ENCODE measurements at regions not wholly inside any gene's neighbourhood (a gene's known extent, or its start where the extent isn't known, plus 50 kb on each side); places are given as distances from the start of the nearest gene placed in this dataset.

DNA sequence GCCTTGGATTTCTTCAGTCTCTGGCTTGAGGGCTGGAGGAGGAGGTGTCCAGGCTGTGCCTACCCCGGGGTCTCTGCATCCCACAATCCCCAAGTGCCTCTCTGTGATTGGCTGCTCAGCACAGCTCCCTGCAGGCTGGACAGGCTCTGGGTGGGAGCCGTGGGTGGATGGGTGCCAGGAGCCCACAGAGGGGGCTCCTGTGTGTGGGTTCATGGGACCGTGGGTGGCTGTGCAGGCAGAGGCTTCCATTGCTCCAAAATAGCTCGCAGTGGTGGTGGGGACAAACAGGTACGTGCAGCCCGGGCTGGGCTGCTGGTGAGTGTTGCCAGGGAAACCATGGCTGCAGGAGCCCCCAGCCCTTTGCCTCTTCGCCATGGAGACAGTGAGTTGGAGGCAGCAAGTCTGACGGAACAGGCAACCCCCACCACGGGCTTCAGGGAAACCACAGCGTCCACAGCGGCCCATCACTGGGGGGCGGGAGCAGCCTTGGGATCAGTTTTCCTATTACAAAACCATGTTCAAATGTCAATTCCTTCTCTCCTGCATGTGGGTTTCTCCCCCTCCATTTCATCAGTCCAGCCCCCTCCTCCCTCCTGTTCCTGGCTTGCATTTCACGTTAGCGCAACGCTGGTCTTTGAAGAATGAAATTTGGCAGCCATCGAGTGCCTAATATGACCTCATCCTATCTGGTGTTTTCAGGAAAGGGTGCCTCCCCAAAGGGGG, 155.2 kb downstream of the TRIM29 start:
- DNase-seq (ENCODE audit: low read depth): no peak

DNA sequence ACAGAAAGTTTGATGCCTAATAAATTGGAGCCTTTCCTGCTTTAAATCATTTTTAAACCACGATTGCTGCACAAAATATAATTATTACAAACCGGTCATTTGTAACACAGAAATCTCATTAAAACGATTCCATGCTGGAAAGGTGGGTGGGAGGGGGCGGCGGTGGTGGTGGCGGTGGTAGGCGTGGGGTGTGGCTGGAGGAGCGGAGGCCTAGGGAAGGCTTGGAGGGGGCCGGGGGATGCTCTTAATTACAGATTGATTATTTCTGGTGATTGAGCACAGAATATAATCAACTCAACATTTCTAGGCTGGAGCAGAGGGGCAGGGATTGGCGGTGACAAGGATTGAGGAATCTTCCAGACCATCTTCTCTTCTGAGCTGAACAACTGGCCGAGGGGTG, 157.5 kb downstream of the TRIM29 start:
- no peak for DNase-seq (ENCODE audit: low read depth)

DNA sequence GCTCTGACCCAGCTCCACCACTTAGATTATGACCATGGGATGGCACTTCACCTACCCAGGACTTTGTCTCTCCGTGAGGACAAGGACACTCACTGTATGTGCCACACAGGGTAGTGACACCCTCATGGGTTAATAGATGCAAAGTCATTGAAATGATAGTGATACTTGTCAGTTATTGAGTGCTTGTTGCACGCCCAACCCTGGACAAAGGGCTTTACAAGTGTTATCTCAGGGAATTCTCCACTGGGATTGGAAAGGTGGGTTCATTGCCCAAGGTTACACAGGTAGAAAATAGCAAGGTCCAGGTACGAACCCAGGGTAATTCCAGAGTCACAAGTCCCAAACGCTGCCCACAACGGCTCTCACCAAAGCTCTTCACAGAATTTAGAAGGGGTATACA, 158.2 kb downstream of the TRIM29 start:
- DNase-seq (ENCODE audit: low read depth): no peak

DNA sequence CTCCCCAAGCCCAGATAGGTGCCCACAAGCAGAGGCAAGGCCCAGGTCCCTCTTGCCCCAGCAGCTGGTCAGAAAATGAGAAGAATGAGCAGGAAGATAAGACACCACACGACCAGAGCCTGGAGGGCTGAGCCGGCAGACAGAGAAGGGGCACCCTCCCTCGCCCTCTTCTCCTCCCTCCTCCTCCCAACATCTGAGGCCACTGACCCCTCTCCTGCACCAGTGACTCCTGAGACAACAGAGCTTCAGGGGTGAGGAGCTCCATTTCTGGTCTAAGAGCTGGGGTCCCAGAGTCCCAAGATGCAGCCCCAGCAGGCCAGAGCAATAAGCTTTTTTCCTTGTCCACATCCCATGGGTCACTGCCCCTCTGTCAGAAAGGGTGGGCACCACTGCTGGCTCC, 159.2 kb downstream of the TRIM29 start:
- no peak for DNase-seq (ENCODE audit: low read depth)

DNA sequence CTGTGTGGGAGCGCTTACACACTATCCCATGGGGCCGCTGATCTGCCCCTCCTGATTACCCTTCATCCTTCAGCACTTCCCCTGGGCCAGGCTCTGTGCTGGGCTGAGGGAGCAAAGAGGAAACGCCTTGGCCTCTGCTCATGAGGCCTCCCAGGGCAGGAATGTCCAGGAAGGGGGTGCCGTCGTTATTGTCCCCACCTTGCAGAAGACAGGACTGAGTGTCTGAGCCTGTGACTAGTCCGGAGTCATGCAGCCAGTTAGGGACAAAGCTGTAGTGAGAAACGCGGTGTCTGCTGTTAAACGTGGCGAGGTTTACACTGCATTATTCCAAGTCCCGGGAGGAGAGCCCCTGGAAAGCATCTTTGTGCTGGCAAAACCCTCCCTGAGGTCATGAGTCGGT, 160.0 kb downstream of the TRIM29 start:
- no peak for DNase-seq (ENCODE audit: low read depth)

DNA sequence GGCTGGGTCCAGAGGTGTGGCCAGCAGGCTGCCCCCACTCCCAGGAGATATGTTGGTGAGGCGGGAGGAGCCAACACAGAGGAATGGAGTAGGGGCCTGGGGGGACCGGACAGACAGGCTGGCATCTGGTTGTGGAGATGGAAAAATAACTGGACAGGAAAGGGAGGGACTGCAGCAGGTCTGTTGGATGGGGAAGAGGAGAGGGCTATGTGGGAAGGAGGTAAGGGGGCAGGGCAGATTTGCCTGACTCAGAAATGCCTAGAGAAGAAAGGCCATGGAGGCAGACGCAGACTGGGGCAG, 160.4 kb downstream of the TRIM29 start:
- no peak for DNase-seq (ENCODE audit: low read depth)

DNA sequence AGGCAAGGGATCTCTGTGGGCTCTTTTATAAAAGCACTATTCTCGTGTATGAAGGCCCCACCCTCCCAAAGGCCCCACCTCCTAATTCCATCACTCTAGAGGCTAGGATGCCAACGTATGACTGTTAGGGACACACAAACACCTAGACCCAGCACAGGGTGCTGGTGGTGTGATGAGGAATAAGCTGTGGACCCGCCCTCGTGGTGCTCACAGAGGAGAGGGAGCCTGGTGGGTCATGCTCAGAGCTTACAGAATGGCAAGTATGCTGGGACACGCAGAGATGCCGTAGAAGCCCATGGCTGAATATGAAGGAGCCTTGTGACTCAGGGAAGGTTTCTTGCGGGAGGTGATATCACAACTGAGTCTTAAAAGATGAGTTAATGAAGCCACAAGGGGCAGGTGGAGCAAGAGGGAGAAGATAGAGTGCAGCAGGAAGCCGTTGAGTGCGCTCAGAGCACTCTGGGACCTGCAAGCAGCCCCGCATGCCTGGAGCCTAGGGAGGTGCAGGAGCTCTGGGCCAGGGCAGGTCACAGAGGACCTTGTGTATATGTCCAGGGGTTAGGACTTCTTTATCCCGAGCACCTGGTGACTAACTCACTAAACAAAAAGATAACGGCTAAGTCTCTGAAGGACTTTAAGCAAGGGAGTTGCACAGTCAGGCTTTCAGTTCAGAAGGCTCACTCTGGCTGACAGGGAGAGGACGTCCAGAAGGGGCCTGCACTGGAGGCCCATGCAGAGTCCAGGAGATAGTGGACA, 160.9 kb downstream of the TRIM29 start:
- DNase-seq (ENCODE audit: low read depth): no peak

DNA sequence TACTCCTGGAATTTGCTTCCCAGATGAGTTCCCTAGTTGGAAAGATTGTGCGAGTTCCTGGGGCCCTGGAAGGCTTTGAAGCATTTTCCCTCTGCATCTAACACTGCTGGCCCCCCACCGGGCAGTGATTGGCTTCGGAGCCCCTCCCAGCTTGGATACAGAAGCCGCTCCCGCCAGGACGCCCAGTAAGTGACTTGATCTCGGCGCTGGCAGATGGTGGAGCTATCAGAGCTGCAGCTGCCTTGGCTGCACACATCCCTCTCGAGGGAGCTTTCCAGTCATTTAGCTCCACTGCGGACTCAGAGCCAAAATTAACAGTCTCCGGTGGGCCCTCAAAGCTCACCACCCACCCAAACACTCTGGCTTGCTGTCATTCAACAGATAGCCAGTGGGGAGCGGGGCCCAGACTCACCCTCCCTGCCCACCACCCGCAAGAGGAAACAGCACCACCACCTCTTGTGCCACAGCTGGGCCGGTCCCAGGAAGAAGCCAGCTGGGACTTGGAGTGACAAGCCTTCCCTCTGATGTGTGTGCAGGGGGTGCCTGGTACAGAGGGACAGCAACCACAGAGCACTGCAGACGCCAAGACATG, 162.3 kb downstream of the TRIM29 start:
- no peak for DNase-seq (ENCODE audit: low read depth)

DNA sequence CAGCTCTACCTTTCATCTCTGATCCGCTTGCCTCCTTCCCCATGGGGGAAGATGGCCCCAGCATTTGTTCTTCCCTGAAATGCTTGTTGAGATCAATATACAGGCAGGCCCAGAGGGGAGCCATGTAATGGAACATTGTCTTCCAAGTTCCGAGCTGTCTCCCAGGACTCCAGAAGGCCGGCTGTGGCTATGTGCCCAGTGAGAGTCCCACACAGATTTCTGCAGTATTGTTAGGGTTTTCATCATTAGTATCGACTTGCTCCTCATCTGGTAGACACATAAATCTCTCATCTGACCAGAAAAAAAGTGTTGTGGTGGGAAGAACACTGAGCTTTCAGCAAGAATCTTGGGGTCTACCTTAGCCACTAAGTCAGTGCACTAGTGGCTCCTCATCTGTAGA, 163.4 kb downstream of the TRIM29 start:
- no peak for DNase-seq (ENCODE audit: low read depth)

DNA sequence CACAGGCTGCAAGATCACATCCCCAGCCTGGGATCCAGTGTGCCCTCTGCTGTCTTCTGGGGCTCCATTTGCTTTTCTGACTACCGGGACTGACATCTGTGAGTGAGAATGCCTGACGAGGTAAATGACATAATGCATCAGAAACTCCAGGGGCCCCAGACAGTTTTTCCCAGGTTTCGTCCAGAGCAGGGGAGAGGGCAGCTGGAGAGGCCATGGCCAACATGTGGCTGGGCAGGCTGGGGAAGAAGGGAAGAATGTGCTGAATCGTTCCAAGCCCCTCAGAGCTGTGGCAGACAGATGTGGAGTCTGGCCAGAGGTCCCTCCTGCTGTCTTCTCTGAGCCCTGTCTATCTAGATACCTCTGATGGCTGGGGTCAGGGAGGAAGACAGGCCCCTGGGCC, 163.9 kb downstream of the TRIM29 start:
- DNase-seq (ENCODE audit: low read depth): no peak

DNA sequence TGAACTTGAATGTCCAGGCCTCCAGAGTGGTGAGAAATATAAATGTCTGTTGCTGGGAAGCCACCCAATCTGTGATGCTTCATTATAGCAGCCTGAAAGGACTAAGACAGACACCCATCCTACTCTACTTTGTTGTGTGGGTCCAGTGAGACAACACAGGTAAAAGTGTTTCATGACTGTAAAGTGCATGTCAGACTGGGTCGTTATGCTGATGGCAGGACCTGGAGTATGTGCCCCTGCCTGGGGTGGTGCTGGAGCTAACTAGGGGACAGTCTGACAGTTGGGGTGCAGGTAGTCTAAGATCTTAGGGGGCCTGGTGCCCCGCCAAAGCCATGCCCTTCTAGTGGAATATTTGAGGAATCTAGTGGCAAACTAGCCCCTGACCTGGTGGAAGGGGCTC, 165.6 kb downstream of the TRIM29 start:
- no peak for DNase-seq (ENCODE audit: low read depth)

DNA sequence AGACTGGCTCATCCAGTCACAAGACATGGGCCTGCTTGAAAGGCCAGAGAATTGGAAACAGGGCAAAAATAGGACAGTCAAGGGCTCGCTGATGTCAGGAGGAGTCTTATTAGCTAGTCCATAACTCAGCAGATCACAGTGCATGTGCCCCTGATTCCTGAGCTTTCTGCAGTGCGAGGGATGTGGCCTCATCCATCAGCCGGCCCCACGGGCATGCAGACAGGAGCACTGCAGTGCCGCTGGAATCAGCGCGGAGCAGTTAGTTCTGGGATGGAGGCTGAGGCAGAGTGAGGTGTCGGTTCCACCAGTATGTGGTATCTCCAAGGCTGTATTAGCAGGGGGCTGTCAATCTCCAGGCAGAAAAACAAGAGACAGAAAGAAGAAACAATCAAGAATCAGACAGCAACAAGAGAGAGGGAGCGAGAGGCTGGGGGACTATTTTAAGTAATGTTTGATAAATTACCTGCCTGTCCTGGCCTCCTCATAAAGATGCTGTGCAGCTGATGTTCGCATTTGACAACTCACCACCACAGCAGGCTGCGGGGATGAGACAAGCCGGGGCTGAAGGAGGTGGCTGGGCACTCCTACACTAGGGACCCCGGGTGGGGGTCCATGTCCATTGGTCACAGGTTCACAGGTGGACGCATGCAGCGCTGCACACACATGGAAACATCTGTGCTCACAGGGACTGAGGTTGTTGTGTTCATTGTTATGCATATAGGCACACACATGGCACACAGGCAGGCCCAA, 167.2 kb downstream of the TRIM29 start:
- DNase-seq (ENCODE audit: low read depth): no peak

DNA sequence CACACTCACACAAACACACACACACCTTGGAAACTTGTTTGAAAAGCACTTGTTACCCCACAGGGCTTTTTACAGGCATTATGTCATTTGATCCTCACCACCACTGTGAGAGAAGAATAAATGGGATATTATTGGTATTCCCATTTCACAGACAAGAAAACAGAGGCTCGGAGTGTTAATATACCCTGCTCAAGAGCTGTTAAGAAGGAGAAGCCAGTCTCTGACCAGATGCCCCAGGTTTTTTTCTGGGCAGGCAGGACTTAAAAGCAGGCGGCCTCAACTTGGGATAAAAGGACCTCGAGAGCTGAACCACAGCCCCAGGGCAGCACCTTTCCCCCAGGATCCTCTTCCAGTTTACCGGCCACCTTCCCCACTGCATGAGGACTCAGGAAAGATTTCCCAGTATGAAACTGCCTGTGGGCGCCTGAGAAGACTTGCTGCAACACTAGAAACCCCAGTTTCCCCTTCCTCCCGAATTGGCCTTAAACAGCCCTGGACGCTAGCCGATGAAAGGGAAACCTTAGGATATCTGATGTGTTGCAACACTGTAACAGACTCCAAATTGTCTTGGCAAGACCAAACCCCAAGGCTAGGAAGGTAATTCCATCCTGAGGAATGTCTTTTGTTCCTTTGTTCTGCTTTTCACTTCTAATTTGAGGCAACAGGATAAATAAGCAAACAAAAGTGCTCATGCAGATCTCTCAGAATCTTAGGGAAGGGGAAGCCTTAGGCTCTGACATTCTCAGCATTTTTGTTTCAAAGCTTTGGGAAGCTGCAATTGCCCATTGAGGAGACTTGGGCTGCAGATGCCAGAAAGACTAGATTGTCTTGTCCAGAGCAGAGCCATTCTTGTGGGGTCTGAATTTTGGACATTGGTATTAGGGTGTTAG, 173.5 kb downstream of the TRIM29 start:
- DNase-seq (ENCODE audit: low read depth): no peak

DNA sequence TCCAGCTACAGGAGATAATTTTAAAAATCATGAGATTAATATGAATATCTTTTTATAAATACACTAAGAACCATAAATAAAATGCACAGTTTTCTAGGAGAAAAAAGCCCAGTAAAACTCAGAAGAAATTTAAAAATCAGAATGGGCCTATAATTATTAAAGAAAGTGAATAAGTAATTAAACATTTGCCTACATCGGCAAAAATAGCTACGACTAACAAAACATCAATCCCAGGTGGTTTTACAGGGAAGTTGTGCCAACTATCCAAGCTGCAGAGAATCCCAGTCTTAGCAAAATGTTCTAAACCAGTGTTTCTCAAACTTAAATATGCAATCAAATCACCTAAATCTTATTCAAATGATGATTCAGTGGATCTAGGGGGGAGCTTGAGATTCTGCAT, 180.0 kb downstream of the TRIM29 start:
- DNase-seq (ENCODE audit: low read depth): no peak

DNA sequence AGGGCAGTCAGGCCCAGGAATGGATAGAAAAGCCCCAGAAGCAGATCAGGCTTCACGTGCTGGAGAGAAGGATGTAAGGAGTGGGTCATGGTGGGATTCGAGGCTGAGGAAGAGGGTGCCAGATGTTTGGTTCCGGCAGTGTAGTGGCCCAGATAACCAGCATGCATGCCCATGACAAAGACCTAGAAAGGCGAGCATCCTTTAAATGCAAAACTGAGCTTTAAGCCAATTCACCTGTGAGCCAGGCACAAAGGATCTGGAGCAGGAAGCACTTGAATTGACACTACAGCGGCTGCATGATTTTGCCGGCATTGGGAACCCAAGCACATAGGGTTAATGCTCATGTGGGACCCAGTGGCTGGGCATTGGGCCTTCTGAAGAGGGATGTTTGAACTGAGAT, 185.5 kb downstream of the TRIM29 start:
- DNase-seq (ENCODE audit: low read depth): no peak

DNA sequence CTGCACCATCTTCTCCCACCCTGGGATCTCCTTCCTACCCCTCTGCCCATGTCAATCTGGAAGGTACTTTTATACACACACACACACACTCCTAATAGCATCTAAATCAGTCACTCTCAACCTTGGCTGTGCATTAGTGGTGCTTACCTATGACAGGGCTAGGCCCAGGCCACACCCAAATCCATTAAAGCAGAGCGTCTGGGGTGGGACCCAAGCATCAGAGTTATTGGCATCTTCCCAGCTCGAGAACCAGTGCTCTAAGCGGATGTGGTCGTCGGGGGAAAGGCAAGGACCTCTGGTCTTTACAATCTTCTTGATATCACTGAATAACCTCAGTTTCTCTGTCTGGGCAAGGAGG, 194.6 kb downstream of the TRIM29 start:
- DNase-seq (ENCODE audit: low read depth): no peak

DNA sequence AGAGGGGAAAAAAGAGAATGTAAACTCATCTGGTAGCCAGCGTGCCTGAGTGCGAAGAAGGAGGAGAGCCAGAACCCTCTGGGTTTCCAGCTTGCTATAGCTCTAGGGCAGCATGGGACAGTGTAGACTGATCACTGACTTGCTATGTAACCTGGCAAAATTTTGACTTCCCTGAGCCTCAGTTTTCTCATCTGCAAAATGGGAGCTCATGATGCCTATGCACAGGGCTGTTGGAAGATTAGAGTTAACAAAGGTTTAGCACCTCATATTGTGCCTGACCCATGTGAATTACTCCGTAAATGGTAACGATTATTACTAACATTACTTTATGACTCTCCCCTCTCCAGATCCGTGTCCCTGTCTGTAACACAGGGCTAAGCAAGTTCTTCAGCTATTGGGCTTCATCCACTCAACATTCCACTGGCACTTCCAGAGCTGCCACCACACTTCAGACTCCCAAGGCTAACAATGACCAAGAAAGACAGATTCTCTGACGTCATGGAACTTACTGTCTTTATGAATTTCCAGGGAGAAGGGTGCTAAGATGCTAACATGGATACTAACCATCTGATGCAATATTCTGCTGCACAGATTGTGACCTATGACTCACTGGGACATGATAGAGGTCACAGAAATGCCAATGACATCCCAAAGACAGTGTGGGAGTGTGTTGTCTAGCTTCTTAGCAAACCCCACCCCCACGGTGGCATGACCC, 195.2 kb downstream of the TRIM29 start:
- DNase-seq (ENCODE audit: low read depth): peak; percentile 3

DNA sequence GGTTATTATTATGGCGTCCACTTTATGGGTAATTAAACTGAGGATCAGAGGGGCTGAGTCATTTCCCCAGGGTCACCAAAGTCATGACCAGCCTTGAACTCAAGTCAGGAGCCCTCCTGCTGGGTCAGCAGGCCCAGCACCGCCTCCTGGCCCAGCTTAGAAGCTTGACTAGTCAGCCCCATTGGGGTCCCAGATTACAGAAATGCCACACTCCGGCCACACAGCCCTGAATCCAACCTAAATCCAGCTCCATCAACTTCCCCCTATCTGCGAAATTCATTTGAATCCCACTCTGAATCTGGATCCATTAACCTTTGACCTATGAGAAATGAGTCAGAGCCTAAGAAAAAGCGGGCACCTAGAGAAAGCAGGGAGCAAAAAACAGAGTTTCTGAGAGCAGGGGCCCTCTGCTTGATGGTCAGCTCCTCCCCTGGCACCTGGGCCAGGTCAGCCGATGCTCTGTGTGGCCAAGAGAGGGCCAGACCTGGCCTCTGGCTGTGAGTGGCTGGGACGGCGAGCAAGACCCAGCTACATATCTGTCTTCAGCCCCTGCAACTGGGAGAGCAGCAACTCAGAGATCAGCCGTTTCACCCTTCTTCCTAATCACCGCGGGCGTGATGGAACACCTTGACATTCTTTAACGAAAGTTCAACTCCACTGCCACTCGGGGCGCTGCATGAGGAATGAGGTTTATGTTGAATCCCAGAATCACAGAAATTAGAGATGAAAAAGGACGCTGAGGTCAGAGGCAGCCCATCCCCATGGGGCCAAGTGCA, 196.1 kb downstream of the TRIM29 start:
- no peak for DNase-seq (ENCODE audit: low read depth)

DNA sequence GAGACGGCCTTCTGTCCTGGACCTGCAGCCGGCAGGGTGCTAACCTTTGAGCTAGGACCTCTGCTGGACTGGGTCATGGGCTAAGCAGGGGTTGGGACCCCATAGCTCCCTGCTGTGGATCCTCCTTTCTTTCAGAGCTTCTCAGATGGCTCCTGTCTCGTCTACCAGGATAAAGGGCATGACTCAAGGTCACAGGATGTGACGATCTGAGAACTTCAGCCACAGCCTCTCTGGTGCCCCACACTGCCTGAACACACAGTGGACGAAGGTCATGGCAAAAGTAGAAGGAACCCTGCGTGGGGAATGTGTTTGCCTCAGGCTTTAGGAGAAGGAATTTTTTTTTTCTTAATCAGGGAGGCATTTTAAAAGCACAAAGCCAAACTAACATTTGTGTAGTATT, 196.7 kb downstream of the TRIM29 start:
- no peak for DNase-seq (ENCODE audit: low read depth)

DNA sequence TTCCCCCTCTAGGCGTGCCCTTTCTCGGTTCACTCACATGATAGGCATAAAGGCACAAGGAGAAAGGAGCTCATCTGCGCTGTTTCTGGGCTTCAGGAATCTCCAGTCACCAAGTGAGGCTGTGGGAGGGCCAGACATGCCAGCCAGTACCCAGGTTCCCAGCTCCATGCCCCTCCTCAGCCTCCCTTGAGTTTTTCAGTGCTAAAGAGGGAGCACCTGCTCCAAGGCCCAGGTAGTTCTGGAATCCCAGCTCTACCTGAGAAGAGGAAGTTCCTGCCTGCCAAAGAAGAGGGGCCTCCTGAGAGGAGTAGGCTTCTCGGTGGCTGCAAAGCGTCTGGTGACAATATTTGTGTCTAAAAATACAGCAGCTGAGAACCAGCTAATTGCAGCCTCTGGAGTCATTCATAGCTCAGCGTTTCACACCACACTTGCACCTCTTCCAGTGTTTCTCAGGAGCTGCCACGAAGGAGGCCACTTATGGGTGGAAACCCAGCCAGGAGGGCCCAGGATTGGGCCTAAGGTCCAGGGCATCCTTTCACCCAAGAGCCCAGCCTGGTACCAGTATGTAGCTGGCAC, 197.4 kb downstream of the TRIM29 start:
- DNase-seq (ENCODE audit: low read depth): no peak
